ENCODE measurements at regions not wholly inside any gene's neighbourhood (a gene's known extent, or its start where the extent isn't known, plus 50 kb on each side); places are given as distances from the start of the nearest gene placed in this dataset.

- DNase-seq: no peak
Measured at GRCh38 chr13:64339373-64340063, 2890.6 kb downstream of the PCDH9 start.

- DNase-seq: no peak
Measured at GRCh38 chr13:64338671-64339070, 2891.5 kb downstream of the PCDH9 start.

- no peak for DNase-seq
Measured at GRCh38 chr13:64333888-64334287, 2896.2 kb downstream of the PCDH9 start.

GRCh38 chr13:64332048-64332447, 2898.1 kb downstream of the PCDH9 start:
- DNase-seq: no peak

- no peak for DNase-seq
Measured at GRCh38 chr13:64327505-64328194, 2902.5 kb downstream of the PCDH9 start.

- DNase-seq: no peak
Measured at GRCh38 chr13:64314331-64314730, 2898.7 kb upstream of the PCDH20 start.

- DNase-seq: no peak
Measured at GRCh38 chr13:64311948-64312347, 2896.3 kb upstream of the PCDH20 start.

- no peak for DNase-seq
Measured at GRCh38 chr13:64311112-64311511, 2895.5 kb upstream of the PCDH20 start.

GRCh38 chr13:64305246-64305645, 2889.6 kb upstream of the PCDH20 start:
- no peak for DNase-seq

GRCh38 chr13:64300239-64300638, 2884.6 kb upstream of the PCDH20 start:
- DNase-seq: no peak

- no peak for DNase-seq
Measured at GRCh38 chr13:64293923-64294322, 2878.3 kb upstream of the PCDH20 start.

GRCh38 chr13:64289702-64290101, 2874.1 kb upstream of the PCDH20 start:
- DNase-seq: no peak

- no peak for DNase-seq
Measured at GRCh38 chr13:64283926-64284325, 2868.3 kb upstream of the PCDH20 start.

GRCh38 chr13:64278493-64278892, 2862.8 kb upstream of the PCDH20 start:
- no peak for DNase-seq

- no peak for DNase-seq
Measured at GRCh38 chr13:64277097-64277496, 2861.4 kb upstream of the PCDH20 start.

GRCh38 chr13:64276232-64276631, 2860.6 kb upstream of the PCDH20 start:
- no peak for DNase-seq

GRCh38 chr13:64274481-64275217, 2859.0 kb upstream of the PCDH20 start:
- DNase-seq: no peak

GRCh38 chr13:64273780-64274179, 2858.1 kb upstream of the PCDH20 start:
- DNase-seq: no peak

GRCh38 chr13:64272681-64273080, 2857.0 kb upstream of the PCDH20 start:
- no peak for DNase-seq

- DNase-seq: no peak
Measured at GRCh38 chr13:64266024-64266423, 2850.4 kb upstream of the PCDH20 start.

GRCh38 chr13:64263285-64263684, 2847.6 kb upstream of the PCDH20 start:
- no peak for DNase-seq

- no peak for DNase-seq
Measured at GRCh38 chr13:64256751-64257150, 2841.1 kb upstream of the PCDH20 start.

- DNase-seq: no peak
Measured at GRCh38 chr13:64255988-64256387, 2840.3 kb upstream of the PCDH20 start.

Data from activated CD4-positive, alpha-beta T cell treated with anti-CD3 and anti-CD28 coated beads, Interleukin-2, amount 50 U/mL, for 16 hours (primary cell).